Trophoblast cell (in vitro differentiated cells and primary cell): ENCODE measurements at regions not wholly inside any gene's neighbourhood (a gene's known extent, or its start where the extent isn't known, plus 50 kb on each side); places are given as distances from the start of the nearest gene placed in this dataset.

ENCODE experiments used
- DNase-seq, 2 donors: peaks; one replicate each; pipeline ENCODE4 v3.0.0-alpha.2; 2016
- H2AFZ ChIP-seq: 2 replicates; pipeline ENCODE4 v1.6.1; 2013; ENCODE audit warnings: low read length, moderate library complexity, mild to moderate bottlenecking; ENCODE audit not compliant: insufficient read depth, poor library complexity
- H2AK5ac ChIP-seq: 2 replicates; pipeline ENCODE4 v1.6.1; 2013; ENCODE audit warnings: mild to moderate bottlenecking, low read length
- H2BK120ac ChIP-seq: 2 replicates; pipeline ENCODE4 v1.6.1; 2013; ENCODE audit warnings: low read length, mild to moderate bottlenecking, moderate library complexity; ENCODE audit not compliant: insufficient read depth, poor library complexity
- H2BK12ac ChIP-seq: 2 replicates; pipeline ENCODE4 v1.6.1; 2013; ENCODE audit warnings: mild to moderate bottlenecking, low read length, moderate library complexity
- H2BK5ac ChIP-seq: 2 replicates; pipeline ENCODE4 v1.6.1; 2013; ENCODE audit warnings: low read length, low read depth, moderate library complexity, mild to moderate bottlenecking; ENCODE audit not compliant: poor library complexity
- H3K14ac ChIP-seq: 2 replicates; pipeline ENCODE4 v1.6.1; 2013; ENCODE audit warnings: mild to moderate bottlenecking, low read length
- H3K18ac ChIP-seq: 2 replicates; pipeline ENCODE4 v1.6.1; 2013; ENCODE audit warnings: mild to moderate bottlenecking, low read length
- H3K23ac ChIP-seq: 2 replicates; pipeline ENCODE4 v1.6.1; 2013; ENCODE audit warnings: low read length
- H3K27ac ChIP-seq: 2 replicates; pipeline ENCODE4 v1.5.1; 2013; ENCODE audit warnings: low read depth, mild to moderate bottlenecking, inconsistent platforms, low read length, moderate library complexity
- H3K27me3 ChIP-seq: 2 replicates; pipeline ENCODE4 v1.6.1; 2013; ENCODE audit warnings: inconsistent platforms, mild to moderate bottlenecking, low read length, moderate library complexity; ENCODE audit not compliant: insufficient read depth
- H3K36me3 ChIP-seq, 2 experiments: 1 replicate in 1 of 2; 2 replicates in 1 of 2; pipeline ENCODE4 v1.6.1; 2013; ENCODE audit warnings: low read length in 2 of 2, mild to moderate bottlenecking in 2 of 2, moderate library complexity in 1 of 2; ENCODE audit not compliant: insufficient read depth in 2 of 2, control insufficient read depth in 1 of 2
- H3K4ac ChIP-seq: 2 replicates; pipeline ENCODE4 v1.6.1; 2013; ENCODE audit warnings: low read depth, mild to moderate bottlenecking, low read length, moderate library complexity
- H3K4me1 ChIP-seq, 2 experiments: 1 replicate in 1 of 2; 2 replicates in 1 of 2; pipeline ENCODE4 v1.6.1; 2013; ENCODE audit warnings: low read length in 2 of 2, mild to moderate bottlenecking in 2 of 2, moderate library complexity in 1 of 2; ENCODE audit not compliant: insufficient read depth in 2 of 2, control insufficient read depth in 1 of 2
- H3K4me2 ChIP-seq: 2 replicates; pipeline ENCODE4 v1.6.1; 2013; ENCODE audit warnings: inconsistent platforms, mild to moderate bottlenecking, low read length, moderate library complexity
- H3K4me3 ChIP-seq: 2 replicates; pipeline ENCODE4 v1.5.1; 2013; ENCODE audit warnings: mild to moderate bottlenecking, low read depth, low read length, inconsistent platforms
- H3K79me1 ChIP-seq: one replicate; pipeline ENCODE4 v1.6.1; 2013; ENCODE audit warnings: low read length
- H3K79me2 ChIP-seq: 2 replicates; pipeline ENCODE4 v1.6.1; 2013; ENCODE audit warnings: low read length, mild to moderate bottlenecking; ENCODE audit not compliant: control insufficient read depth, insufficient read depth, poor library complexity
- H3K9ac ChIP-seq: 2 replicates; pipeline ENCODE4 v1.6.1; 2013; ENCODE audit warnings: mild to moderate bottlenecking, low read length
- H3K9me3 ChIP-seq: 2 replicates; pipeline ENCODE4 v1.6.1; 2013; ENCODE audit warnings: low read depth, mild to moderate bottlenecking, control low read depth, inconsistent platforms, low read length; ENCODE audit not compliant: insufficient read depth
- H4K12ac ChIP-seq: 2 replicates; pipeline ENCODE4 v1.6.1; 2013; ENCODE audit warnings: low read depth, mild to moderate bottlenecking, low read length, moderate library complexity
- H4K8ac ChIP-seq: 2 replicates; pipeline ENCODE4 v1.6.1; 2013; ENCODE audit warnings: low read depth, mild to moderate bottlenecking, low read length, moderate library complexity
- H4K91ac ChIP-seq: one replicate; pipeline ENCODE4 v1.6.1; 2013; ENCODE audit warnings: low read depth, mild to moderate bottlenecking, low read length, moderate library complexity
- WGBS: extraction: QIAGEN DNeasy Blood & Tissue Kit; methylation state at CpG from one replicate; pipeline ENCODE4 v1.1.7; 2013; ENCODE audit warnings: missing lambda C conversion rate; ENCODE audit not compliant: insufficient read length, insufficient coverage; ENCODE audit errors: extremely low coverage; 5-methylcytosine and 5-hydroxymethylcytosine counted together

DNA sequence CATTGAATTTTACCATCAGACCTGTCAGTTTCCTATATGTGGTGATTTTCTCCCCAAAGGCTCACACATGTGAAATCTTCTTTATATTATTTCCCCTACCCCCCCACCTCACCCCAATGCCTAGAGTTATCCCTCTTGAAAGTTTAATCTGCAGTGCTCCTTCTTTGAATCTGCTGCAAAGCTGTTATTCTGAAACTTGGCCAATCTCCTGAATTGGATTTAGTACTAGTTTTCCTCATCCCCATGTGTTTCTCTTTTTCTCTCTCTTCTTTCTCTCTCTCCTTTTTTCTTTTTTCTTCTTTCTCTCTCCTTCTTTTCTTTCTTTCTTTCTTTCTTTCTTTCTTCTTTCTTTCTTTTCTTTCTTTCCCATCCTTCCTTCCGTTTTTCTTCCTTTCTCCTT, 886.2 kb downstream of the TYW1 start:
- WGBS = 100% methylated on average over 1 of the region's 1 CpG

DNA sequence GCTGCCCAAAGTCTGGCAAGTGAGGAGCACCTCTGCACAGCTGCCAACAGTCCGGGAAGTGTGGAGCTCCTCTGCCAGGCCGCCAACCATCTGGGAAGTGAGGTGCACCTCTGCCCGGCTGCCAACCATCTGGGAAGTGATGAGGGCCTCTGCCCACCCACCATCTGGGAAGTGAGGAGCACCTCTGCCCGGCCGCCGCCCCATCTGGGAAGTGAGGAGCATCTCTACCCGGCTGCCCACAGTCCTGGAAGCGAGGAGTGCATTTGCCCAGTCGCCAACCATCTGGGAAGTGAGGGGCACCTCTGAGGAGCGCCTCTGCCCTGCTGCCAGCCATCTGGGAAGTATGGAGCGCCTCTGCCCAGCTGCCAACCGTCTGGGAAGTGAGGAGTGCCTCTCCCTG, 893.7 kb downstream of the TYW1 start:
- Histone ChIP-seq H2BK5ac (no peak overlapping the region), H4K8ac (no peak overlapping the region), H3K79me2 (no peaks in the 10 kb centered on the region), H3K9me3 (peaks cover 28% of the 10 kb centered on the region), H3K36me3 (no peaks in the 10 kb centered on the region), H3K14ac (no peak overlapping the region), H3K9ac (no peak overlapping the region), H3K79me1 (no peaks in the 10 kb centered on the region), H2AK5ac (no peak overlapping the region), H2AFZ (no peak overlapping the region), H2BK120ac (no peak overlapping the region), H3K4me2 (no peak overlapping the region), H3K4ac (no peak overlapping the region), H4K91ac (no peak overlapping the region), H3K4me1 (peaks cover 0 to 2% of the 10 kb centered on the region in 2 experiments), H3K4me3 (no peak overlapping the region), H4K12ac (no peak overlapping the region), H3K23ac (no peak overlapping the region), H2BK12ac (no peak overlapping the region), H3K27ac (no peak overlapping the region), H3K18ac (no peak overlapping the region), H3K27me3 (no peaks in the 10 kb centered on the region)
- no peak for DNase-seq
- no CpG with 5 or more reads among the region's 12 CpGs for WGBS

More for the DNA sequence above, 886.2 kb downstream of the TYW1 start:
- Histone ChIP-seq H3K4me1 (no peaks in the 10 kb centered on the region), H3K9ac (no peak overlapping the region), H2AK5ac (no peak overlapping the region), H3K9me3 (no peaks in the 10 kb centered on the region), H3K27ac (no peak overlapping the region), H3K4me3 (no peak overlapping the region), H4K12ac (no peak overlapping the region), H2BK12ac (no peak overlapping the region), H3K18ac (no peak overlapping the region), H2AFZ (no peak overlapping the region), H3K27me3 (no peaks in the 10 kb centered on the region), H4K91ac (no peak overlapping the region), H2BK5ac (no peak overlapping the region), H3K14ac (no peak overlapping the region), H2BK120ac (no peak overlapping the region), H3K4ac (no peak overlapping the region), H3K36me3 (no peaks in the 10 kb centered on the region), H3K23ac (no peak overlapping the region), H3K79me2 (no peaks in the 10 kb centered on the region), H3K79me1 (no peaks in the 10 kb centered on the region), H4K8ac (no peak overlapping the region), H3K4me2 (no peak overlapping the region)
- no peak for DNase-seq

DNA sequence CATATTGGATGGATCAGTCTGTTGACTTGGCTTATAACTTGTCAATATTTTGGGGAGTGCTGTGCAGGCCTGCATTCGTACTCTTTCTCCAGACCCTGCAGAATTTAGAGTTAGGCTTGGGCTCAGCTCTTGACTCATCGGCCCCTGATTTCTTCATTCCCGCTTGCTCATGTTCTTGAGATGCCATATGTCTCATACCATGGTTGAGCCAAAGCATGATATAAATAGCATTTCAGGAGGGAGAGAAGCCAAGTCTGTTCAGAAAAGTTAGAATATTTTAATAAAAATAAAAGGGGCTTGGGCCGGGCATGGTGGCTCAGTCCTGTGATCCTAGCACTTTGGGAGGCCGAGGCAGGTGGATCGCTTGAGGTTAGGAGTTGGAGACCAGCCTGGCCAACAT, 898.1 kb downstream of the TYW1 start:
- no peak overlapping the region for H3K18ac ChIP-seq
- no peak overlapping the region for H3K23ac ChIP-seq
- no peaks in the 10 kb centered on the region for H3K36me3 ChIP-seq
- H2BK12ac ChIP-seq = no peak overlapping the region
- no peak overlapping the region for H2AFZ ChIP-seq
- no peak overlapping the region for H3K14ac ChIP-seq
- no peaks in the 10 kb centered on the region for H3K27me3 ChIP-seq
- no peak overlapping the region for H4K91ac ChIP-seq
- H2BK120ac ChIP-seq = no peak overlapping the region
- no peak overlapping the region for H3K27ac ChIP-seq
- H3K9ac ChIP-seq = no peak overlapping the region
- no peak overlapping the region for H3K4me3 ChIP-seq
- no CpG with 5 or more reads among the region's 6 CpGs for WGBS
- peaks cover 11% of the 10 kb centered on the region for H3K9me3 ChIP-seq
- H3K4me2 ChIP-seq = no peak overlapping the region
- H4K12ac ChIP-seq = no peak overlapping the region
- H3K4me1 ChIP-seq = peaks cover 0 to 2% of the 10 kb centered on the region in 2 experiments
- H4K8ac ChIP-seq = no peak overlapping the region
- H2BK5ac ChIP-seq = no peak overlapping the region
- H3K4ac ChIP-seq = no peak overlapping the region
- DNase-seq = no peak
- no peaks in the 10 kb centered on the region for H3K79me1 ChIP-seq
- H2AK5ac ChIP-seq = no peak overlapping the region
- no peaks in the 10 kb centered on the region for H3K79me2 ChIP-seq

DNA sequence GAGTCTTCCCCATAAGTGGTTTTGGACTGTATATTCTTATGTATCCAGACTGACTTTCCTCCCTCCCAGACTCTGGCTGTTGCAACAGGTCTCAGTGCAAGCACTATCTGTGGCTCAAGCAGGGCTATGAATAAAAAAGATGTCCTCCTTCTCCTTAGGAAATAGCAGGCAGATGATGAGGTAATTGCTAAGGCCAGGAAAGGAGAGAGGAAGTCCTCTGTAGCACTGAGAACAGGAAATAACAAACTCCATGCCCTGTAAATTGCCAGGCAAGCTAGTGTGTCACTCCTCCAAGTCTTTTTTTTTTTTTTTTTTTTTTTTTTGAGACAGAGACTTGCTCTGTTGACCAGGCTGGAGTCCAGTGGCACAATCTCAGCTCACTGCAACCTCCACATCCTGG, 900.1 kb downstream of the TYW1 start:
- no peak overlapping the region for H3K4ac ChIP-seq
- no peak overlapping the region for H3K18ac ChIP-seq
- H3K14ac ChIP-seq = no peak overlapping the region
- H2BK5ac ChIP-seq = no peak overlapping the region
- no peaks in the 10 kb centered on the region for H3K27me3 ChIP-seq
- H3K4me1 ChIP-seq = peaks cover 0 to 2% of the 10 kb centered on the region in 2 experiments
- H3K79me2 ChIP-seq = no peaks in the 10 kb centered on the region
- H2AFZ ChIP-seq = no peak overlapping the region
- no peaks in the 10 kb centered on the region for H3K79me1 ChIP-seq
- H2BK12ac ChIP-seq = no peak overlapping the region
- no peak overlapping the region for H4K12ac ChIP-seq
- H3K4me2 ChIP-seq = no peak overlapping the region
- no peak overlapping the region for H3K4me3 ChIP-seq
- no peak overlapping the region for H3K27ac ChIP-seq
- H4K91ac ChIP-seq = no peak overlapping the region
- no peak for DNase-seq
- no peaks in the 10 kb centered on the region for H3K36me3 ChIP-seq
- H4K8ac ChIP-seq = no peak overlapping the region
- H2BK120ac ChIP-seq = no peak overlapping the region
- H3K23ac ChIP-seq = no peak overlapping the region
- H2AK5ac ChIP-seq = no peak overlapping the region
- no peak overlapping the region for H3K9ac ChIP-seq
- H3K9me3 ChIP-seq = no peaks in the 10 kb centered on the region
